Fibroblast of gingiva (primary cell): ENCODE measurements at regions not wholly inside any gene's neighbourhood (a gene's known extent, or its start where the extent isn't known, plus 50 kb on each side); places are given as distances from the start of the nearest gene placed in this dataset.

Experiments used
- DNase-seq: peaks from one replicate; pipeline ENCODE4 v3.0.0-alpha.2; 2011; ENCODE audit warnings: low read depth

DNA sequence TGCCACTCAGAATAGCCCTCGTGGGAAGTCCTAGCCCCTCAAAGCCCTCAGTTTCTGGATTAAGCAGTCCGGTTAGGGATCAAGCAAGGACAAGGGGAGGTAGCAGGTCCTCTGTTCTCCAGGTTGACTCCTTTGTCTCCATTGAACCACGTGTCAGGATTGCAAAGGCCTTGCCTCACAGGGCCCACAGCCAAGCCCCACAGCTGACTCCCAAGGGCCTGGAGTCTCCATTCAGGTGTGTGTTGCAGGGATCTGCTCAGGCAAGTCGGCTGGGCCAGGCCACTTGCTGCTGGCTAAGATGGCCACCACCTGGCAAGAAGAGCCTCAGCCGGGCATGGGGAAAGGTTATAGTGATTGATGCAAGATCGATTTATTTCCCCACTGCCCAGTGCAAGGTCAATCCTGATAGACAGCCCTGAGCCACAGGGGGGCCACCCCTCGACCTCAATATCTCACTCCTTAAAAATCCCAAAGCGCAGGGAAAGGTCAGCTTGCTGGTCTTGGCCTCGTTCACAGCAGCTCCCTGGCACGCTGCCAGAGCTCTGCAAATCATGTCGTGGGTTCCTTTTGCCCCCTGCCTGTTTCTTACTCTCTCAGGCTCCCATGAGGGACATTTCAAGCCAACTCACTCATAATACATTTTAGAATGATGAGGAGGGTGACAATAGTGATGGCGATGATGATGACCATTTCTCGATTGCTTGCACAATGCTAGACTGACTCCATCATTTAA, 75.9 kb downstream of the EDN3 start:
- DNase-seq = no peak

DNA sequence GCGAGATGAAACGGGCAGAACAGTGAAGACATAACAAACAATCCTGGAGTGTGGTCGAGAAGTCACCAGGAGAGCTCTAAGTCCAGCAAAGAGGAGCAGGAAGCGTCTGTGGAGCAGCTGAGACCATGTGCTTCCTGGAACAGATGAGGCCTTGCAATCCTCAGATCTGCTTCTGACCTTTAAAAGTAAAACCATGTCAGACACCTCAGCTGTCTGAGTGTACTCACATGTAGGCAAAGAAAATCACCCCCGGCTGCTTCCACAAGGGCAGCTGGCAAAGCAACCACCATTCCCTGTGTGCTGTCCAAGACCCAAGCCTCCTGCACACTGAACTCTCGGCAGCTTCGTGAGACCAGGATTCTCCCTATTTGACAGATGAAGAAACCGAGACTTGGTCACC, 76.6 kb downstream of the EDN3 start:
- no peak for DNase-seq

DNA sequence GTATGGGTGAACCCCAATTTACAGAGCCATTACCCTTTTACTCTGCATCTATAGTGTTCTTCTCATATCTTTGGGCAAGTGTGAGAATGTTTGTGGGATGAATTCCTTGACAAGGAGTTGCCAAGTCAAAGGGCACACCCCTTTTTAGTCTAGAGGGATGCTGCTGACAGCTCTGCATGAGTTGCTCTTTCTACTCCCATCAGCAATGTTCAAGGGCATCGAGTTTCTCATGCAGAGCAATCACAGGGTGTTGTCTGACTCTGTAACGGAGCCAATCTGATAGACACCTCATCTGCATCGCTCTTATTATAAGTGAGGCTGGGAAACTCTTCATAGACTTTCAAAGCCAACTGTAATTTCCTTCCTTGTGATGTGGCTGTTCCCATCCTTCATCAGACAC, 77.4 kb downstream of the EDN3 start:
- DNase-seq = no peak

DNA sequence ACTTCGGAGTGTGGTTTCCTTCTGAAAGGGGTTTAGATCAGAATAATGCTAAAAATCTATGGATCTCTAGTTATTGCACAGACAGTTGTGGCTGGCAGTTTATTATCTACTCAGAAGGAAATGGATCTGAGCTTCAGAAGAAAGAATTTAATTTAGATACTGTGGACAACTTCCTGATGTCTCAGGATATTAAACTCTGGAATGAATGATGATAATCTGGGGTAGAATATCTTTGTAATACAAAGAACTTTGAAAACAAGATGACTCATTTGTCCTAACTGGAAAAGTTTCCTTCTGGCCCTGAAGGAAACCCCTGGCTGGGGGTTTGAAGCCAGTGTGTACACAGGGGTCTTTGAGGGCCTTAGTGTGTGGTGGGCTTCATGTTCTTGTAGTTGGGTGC, 78.0 kb downstream of the EDN3 start:
- no peak for DNase-seq

DNA sequence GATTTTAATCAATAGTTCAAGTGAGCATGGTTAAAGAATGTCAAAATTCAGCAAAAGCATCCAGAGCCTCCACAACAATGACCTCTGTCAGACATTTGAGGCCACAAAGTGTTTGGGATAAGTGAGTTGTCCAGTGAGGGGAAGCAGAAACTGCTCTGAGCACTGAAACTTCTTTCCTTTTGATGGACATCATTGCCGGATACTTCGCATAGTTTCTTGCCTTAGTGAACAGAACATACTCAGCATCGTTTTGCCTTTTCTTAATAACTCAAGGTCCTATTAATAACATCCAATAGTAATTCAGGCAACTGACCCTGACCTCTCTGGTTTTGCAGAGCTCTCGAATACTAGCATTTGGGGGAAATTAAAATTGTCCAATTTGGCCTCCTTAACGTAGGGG, 78.6 kb downstream of the EDN3 start:
- DNase-seq = no peak

DNA sequence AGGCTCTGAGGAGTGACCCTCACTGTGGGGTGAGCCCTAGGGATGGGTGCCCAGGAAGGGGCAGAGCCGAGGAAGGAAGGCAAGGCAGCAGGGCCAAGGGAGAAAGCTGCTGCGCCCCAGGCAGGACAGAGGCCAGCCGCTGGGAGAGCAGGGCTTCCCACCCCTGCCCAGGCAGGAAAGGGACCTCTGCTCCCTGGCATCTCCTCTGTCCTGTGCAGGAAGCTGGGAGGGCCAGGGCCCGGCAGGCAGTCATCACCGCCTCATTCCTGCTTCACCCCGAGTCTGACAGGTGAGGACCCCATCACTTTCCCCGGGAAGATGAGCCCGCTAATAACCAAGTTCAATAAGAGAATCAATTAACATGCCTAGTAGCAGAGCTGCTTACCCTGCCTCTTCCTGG, 81.3 kb downstream of the EDN3 start:
- no peak for DNase-seq

DNA sequence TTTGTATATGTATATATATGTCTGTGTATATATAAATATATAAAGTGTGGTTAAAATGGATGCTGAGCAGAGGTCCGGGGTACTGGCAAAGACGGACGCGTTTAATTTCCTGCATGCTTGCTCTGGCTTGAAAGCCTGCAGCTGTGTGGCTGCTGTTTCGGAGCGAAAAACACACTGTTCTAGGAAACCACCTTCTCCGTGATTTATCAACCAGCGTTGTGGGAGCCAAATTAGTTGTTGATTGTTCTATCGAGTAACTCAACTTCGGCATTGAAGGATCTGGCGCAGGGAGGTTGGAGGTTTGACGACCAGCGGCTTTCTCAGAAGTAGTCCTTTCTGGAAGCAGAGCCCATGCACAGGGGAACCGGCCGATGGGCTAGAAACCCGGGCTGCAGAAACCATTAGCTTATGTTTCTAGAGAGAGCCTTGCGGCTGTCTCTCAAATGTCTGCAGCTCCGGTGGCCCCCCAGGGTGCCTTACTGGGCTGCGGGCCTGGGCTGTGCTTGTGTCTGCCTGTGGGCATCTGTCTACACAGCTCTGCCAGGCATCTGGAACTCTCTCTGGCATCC, 81.8 kb downstream of the EDN3 start:
- no peak for DNase-seq

DNA sequence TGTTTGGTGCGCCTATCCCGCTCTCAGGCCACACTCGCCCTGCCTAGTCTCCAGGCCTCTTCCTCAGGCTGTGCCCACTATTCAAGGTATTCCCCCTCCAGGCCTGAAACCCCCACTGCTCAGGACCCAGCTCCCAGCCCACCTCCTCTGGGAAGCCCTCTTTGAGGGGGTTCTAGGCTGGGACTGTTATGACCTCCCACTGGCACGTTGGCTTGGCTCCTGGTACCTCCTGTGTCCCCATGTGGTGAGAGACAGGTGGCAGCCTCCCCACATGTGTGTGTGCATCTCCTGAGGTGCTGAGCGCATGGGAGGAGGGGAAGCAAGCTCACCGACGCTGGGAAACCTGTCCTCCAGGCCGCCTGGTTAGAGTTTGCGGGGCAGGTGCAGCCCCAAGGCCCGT, 82.5 kb downstream of the EDN3 start:
- no peak for DNase-seq

DNA sequence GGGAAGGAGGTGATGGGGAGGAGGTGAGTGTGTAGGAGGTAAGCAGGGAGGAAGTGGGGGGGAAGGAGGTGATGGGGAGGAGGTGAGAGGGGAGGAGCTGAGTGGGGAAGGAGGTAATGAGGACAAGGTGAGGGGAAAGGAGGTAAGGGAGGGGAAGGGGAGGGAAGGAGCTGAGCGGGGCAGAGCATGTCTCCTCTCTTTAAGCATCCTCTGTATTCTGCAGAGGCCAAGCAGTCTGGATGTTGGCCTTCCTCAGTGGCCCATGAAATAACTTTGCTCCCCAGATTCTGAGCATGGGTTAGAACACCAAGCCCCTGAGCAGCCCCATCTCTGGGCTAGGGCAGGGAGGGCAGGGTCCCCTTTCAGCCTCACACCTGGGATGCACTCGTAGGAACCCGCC, 84.6 kb downstream of the EDN3 start:
- DNase-seq = no peak

DNA sequence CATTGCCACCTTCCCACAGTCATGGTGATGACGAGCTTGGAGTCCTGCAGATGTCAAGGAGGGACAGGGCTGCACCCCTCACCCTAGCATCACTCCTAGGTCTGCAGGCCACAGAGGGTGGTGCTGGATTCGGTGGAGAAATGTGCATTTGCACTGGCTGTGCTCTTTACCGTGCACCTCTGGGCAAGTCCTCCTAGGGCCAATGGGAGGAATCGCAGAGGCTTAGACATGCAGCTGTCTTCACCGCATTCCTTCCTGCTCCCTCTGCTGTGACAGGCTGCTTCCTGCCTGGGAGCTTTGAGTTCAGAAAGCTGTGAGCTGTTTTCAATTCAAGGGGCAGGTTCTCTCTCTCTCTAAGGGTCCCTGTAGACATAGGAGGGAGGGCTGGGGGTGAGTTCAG, 85.1 kb downstream of the EDN3 start:
- no peak for DNase-seq

DNA sequence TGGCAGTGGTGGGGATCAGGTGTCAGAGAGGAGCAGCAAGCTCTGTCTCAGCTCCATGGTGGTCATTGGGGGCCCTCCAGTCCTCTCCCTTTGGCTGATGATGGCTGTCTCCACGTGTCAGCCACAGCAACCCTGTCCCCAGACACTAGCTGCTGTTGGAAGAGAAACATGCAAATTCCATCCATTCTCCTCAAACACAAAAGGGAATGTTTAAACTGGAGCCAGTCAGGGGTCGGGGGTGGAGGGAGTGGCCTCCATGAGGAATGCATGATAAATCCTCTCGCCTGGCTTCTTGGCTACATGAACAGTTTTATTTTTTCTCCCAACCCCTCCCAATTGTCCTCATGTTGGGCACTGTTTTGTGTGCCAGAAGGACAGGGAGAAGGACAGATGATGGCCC, 86.4 kb downstream of the EDN3 start:
- DNase-seq = no peak

DNA sequence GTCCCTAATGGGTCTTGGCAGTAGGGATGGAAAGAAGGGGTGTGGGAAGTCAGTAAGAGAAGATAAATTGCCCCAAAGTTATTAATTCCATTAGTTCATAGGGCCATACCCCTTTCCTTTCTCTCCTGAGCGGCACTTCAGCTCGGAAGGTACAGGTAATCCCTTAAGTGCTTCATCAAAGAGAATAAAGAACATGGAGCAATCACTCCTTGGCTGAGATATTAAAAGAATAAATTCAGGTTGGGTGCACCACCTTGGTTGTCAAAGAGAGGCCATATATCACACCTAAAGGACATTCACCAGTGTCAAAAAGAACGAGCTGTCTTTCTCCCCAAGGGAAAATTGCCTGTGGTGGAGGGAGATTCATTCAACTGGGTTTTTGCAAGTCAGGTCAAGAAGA, 87.5 kb downstream of the EDN3 start:
- no peak for DNase-seq

DNA sequence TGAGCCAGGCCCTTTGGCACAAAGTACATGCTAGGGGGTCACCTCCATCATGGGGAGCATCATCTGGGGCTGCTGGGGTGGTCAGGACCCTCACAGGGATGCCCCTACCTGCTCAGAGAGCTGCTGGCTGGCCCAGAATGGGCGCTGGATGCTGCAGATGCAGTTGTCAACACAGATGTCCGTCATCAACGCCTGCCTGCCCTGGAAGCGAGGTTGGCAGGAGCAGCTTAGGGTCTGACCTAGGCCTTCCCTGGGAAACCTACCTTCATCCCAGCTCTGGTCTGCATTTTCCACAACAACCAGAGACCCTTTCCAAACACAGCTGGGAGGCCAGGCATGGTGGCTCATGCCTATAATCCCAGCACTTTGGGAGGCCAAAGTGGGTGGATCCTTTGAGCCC, 88.0 kb downstream of the EDN3 start:
- no peak for DNase-seq

DNA sequence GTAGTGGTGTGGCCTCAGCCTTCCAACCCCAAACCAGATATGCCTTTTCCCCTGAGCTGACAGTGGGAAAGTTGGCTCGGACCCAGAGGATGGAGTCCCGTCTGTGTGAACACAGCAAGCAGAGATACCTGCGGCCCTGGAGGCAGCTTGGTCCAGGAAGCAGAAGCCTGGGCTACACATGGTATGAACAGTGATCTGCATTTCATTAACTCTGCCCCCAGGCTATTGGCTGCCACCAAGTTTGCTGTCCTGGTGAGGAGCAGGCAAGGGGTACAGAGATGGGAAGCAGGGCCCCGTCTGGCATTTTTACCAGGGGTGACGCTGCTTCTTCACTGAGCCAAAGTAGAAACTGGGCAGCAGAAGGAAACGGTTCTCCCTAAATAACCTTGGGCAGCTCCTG, 90.0 kb downstream of the EDN3 start:
- no peak for DNase-seq

DNA sequence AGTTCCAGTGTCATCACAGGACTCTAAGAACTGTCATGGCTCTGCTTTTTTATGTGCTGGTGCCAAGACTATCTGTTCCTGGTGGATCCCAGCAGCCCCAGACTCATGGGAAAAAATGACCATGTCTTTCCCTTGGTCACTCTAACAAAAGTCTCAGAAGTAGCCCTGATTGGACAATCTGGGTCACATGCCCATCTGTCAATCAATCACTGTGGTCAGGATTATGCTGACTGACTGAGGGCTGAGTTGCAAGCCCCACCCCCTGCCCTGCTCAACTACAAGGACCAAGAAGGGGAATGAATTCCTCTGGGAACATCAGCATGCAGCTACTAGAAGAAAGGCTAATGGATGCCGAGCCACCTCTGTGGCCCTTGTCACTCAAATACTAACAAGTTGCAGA, 91.6 kb downstream of the EDN3 start:
- DNase-seq = no peak

DNA sequence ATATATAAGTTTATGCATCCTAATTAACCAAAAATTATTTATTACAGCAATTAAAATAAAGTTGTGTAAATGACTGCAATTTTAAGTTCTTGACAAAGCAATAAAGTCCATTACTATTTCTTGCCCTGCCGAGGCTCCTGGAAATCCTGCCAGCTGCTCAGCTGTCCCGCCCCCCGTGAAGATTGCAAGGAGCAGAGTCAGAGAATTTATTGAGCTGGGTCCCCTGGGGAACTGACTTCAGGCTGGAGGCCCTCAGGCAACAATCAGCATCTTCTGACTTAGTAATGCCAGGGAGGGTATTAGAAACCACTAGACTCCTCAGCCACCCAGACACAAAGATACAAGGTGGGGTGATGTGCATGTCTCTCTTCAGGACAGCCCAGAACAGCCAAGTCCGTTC, 92.3 kb downstream of the EDN3 start:
- no peak for DNase-seq

DNA sequence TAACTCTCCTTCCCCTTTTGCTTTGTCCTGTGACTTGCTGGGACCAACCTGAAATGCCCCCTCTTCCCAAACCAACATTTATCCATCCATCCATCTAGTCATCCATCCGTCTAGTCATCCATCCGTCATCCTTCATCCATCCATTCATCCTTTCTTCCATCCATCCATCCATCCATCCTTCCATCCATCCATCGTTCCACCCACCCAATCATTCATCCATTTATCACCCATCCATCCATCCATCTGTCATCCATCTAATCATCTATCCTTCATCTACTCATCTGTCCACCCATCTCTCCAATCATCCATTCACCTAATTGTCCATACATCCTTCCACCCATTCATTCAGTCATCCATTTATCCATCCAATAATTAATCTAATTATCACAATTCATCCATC, 92.7 kb downstream of the EDN3 start:
- no peak for DNase-seq

DNA sequence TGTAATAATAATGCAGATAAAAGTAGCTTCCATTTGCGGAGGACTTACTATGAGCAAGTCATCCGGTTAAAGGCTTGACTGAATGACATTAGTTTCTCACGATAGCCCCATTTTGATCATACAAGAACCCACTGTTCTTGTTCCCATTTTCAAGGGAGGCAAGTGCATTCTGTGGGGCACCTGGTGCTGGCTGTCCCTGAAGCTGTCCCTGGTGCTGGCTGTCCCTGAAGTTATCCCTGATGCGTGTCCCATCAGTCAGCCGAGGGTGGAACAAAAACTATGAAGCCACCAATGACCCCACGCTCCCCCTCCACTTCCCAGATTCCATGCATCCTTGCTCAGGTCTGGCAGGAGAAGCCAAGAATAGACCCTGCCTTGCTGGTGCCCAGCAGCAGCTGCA, 95.3 kb downstream of the EDN3 start:
- DNase-seq = no peak

DNA sequence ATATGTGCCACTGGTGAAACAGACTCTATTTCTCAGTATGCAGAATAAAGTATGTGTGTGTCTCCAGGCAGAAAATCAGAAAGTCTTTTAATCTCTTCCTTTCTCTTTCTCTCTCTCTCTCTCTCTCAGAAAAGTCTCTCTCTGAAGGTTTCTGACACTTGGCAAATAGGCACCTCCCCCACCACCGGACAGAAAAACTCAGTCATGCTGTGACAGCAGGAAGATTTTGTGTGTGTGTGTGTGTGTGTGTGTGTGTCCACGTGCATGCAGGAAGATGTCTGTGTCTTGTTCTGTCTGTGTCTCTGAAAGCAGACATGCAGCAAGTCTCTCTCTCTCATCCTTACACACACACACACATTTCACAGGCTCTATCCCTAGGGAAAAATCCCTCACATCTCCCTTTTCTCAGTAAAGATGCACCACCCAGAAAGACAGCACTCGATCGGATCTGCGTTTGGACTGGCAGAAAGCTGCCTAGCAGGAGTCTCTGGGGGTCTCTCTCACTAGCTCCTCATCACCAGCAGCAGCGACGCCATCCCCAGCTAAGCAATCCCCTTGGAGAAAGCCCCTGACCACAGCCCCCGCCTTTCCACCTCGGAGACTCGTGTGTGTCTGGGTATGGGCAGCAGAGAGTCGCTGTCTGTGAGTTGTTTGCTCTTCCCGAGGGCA, 98.3 kb downstream of the EDN3 start:
- no peak for DNase-seq

DNA sequence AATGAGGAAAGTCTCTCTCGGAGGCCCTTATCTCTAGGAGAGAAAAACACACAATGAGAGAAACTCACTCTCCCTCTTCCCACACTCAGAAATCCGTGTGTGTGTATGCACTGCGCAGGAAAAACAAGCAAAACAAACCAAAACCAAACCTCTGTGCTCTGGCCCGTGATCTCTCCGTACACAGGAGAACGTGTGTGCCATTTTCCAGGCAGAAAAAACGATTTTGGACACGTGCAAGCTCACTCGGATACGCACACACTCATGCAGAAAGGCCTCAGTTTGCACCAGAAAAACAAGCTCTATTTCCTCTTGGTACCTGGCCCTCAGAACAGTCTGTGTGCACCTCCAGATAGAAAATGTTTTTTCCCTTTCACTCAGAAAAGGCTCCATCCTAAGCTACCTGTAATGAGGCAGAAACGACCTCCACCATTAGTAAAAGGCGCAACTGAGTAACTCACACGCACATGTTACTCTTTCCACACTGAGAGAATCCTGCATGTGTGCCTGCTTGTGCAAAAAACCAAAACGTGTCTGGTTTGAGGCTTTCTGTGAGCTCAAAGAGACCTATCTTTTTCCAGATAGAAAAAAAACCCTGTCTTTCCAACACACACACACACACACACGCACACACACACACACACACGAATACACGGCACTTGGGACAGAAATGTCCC, 99.2 kb downstream of the EDN3 start:
- no peak for DNase-seq

DNA sequence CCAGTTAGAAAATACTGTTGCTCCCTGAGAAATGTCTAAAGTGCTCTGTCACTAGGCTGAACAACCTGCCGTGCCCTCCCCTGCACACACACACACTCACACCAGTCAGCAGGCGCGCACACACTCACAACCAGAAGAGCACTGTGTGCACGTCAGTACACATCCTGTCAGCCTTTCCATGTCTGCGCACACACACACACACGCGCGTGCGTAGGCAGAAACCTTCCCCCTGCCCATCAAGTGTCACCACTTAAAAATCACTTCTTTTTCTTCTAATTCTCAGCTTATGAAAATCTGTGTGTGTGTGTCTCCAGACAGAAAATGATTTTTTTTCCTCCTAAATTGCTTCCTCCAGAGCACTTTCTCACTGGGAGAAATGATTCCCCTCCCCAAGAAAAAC, 100.3 kb downstream of the EDN3 start:
- DNase-seq = no peak

DNA sequence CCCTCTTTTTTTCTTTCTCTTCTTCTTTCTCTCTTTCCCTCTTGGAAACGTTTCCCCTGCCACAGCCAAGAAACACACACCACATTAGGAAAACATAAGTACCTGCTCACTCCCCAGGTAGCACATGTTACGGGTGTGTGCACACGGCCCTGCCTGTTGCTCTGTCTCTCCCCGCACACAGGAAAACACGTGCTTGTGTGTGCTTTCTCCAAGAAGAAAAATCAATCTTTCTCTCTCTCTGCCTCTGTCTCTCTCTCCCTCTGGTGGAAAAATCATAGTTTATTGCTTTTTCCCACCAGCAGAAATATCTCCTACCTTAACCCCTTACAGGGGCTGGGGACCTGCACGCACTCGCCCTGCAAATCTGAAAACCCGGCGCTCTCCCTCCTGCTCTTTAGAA, 102.3 kb downstream of the EDN3 start:
- DNase-seq = no peak

DNA sequence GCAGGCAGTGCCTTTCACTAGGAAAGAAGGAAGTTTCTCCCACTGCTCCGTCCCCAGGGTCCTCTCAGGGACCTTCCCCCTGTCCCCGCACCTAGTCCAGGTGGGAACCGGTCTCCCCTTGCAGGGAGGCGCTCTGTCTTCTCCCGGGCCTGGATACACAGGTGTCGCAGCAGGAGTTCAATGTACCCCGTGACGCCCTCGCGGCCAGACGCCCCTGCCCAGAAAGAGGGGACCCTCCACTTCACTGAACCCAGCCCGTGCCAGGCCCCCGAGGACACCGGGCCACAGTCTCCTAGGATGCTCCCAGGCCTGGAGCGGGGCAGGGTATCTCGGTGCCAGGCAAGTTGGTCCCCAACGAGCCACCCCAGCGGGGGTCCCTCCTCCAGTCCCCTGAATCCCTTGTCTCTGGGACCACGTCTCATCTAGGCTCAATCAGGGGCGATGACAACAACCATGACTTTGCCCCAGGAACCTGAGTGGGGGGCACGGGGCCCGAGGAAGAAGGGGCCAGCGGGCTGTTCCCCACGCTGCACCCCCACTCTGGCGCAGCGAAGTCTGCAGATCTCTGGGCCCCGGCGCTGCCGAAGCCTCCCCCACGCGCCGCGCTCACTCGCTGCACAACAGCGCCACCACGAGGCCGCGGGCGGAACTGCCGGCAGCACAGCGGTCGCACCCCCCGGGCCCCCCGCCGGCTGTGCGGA, 103.0 kb downstream of the EDN3 start:
- DNase-seq = no peak
